ENCODE measurements at regions not wholly inside any gene's neighbourhood (a gene's known extent, or its start where the extent isn't known, plus 50 kb on each side); places are given as distances from the start of the nearest gene placed in this dataset.
A peak's percentile ranks its signal among the peaks of the same experiment; 100 is the strongest.

GRCh38 chr4:140277576-140277975, 95.9 kb upstream of the SCOC start:
- DNase-seq, result no peak

DNA sequence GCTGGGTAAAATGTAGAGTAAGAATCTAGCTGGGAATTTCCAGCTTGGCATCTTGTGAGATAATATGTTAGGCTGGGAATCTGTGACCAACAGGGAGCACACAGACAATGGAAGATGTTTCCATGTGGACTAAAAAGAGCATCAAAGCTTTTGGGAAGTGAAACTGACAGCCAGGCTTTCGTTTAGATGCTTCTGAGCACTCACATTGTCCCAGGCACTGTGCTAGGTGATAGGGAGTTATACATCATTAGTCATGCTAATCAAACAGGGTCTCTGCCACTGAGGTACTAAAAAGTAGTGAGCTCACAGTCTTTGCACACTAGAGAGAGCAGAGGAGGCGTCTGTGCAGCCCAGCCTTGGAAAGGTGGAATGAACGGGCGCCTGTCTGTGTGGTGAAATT, 101.9 kb upstream of the SCOC start:
- no peak for DNase-seq

DNA sequence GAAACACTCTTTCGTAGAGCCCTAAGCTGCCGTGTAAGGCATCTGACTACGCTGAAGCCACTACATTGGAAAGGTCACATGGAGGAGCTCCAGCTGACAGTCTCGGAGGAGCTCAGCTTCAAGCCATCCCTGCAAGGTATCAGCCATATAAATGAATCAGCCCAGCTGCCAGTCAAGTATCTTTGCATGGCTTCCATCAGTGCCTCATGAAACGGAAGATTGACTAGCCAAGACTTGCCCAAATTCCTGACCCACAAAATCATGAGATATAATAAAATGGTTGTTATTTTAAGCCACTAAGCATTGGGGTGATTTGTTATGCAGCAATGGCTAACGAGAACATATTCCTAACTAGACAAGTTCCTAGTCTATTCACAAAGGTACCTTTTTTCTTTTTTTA, 104.1 kb upstream of the SCOC start:
- DNase-seq, result no peak

GRCh38 chr4:140268186-140268841, 105.1 kb upstream of the SCOC start:
- DNase-seq, result no peak

GRCh38 chr4:140267576-140267975, 105.9 kb upstream of the SCOC start:
- DNase-seq, result no peak

GRCh38 chr4:140266958-140267568, 106.4 kb upstream of the SCOC start:
- no peak for DNase-seq

GRCh38 chr4:140260227-140260626, 106.2 kb upstream of the MAML3 start:
- DNase-seq, result no peak

GRCh38 chr4:140258476-140258875, 104.5 kb upstream of the MAML3 start:
- no peak for DNase-seq

DNA sequence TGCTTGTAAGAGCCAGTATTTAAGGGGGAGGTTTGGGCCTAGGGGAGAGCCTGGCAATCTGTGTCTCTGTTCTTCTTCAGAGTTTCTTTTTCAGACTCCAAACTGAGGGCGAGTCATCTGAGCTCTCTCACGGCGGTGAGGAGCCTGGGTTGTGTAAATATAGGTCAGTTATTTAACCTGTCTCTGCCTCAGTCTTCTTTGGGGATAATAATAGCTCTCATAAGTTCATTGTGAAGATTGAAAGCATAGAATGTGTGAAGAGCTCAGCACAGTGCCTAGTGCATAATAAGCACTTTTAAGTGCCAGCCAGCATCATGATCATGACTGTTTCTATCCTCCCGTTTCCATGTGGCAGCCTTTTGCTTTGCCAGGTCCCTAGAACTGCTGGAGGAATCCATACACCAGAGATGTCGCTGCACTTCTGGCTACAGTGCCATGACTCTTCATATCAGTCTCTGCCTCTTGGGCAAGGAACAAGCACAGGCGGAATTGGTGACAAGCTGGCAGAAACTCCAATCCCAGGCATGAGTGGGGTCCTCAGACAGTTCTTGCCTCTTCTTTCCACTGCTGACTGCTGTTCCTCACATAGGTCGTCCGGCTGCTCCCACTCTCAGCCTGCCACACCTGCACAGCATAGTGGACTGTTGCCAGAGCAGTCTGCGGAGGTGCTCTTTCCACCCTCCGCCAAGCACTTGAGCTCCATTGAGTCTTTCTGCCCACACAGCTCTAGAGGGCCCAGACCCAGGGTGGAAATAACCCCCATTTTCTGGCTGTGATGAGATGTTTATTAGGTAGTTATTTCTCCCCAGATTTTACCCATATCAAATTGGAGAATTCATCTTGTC, 103.7 kb upstream of the MAML3 start:
- DNase-seq, result no peak

- DNase-seq, result no peak
Observed at GRCh38 chr4:140256941-140257340, 103.0 kb upstream of the MAML3 start.

GRCh38 chr4:140256335-140256734, 102.4 kb upstream of the MAML3 start:
- no peak for DNase-seq

- no peak for DNase-seq
Observed at GRCh38 chr4:140255927-140256326, 101.9 kb upstream of the MAML3 start.

DNA sequence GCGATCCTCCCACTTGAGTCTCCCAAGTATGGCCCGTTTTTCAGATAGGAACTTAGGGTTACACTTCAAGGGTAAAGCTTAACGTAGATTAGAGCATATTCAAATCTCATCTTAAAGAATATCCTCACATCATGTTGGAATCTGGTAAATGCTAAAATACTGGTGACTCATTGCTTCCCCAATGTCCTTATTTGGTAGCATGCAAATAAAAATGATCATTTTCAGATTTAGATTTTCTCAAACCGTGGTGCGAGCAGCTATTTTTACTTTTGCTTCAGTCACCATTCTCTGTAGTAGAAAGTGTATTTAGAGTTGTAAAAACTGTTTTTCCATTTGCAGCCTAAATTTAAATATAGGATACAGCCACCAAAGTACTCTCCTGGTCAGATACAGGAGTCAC, 101.5 kb upstream of the MAML3 start:
- no peak for DNase-seq

- DNase-seq, result no peak
Observed at GRCh38 chr4:140254651-140255299, 100.8 kb upstream of the MAML3 start.

DNA sequence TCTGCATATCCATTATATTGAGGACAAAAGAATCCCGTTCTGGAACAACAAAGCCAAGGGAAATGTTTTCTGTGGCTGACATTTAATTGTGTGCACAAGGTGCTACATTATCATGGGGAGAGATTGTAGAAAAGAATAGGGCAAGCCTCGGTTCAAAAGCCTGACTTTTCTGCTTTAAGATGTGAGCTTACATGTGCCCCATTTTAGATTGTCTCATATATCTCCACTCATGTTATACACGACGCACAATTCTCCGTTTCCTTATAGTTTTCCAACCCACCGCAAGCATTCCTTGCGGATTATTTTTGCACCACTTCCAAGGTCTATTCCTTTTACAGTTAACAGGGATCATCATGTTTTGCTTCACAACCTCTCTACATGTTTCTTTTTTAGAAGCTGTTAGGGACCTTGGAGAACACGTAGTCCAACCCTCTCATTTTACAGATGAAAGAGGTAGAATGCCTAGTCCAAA, 99.6 kb upstream of the MAML3 start:
- DNase-seq, result no peak

- DNase-seq, result peak; percentile 55
Observed at GRCh38 chr4:140252742-140253555, 99.0 kb upstream of the MAML3 start.

GRCh38 chr4:140252141-140252741, 98.3 kb upstream of the MAML3 start:
- DNase-seq, result peak; percentile 91

DNA sequence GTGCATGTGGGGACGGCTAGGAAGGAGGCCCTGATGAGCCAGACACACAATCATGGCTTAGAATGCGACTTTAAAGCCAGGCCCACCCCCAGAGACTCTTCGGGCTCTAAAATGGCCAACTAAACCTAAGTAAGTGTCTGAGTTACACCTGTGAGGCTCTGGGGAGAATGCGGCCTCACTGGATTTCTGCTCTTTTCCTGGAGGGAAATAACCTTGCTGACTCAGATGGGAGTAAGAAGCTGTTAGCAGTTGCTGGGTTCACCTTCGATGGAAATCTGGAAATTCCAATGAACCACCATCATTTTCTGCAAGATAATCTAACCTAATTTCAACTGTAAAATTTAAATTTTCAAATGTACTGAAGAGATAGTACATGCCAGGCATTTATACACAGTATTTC, 97.6 kb upstream of the MAML3 start:
- DNase-seq, result no peak

- DNase-seq, result no peak
Observed at GRCh38 chr4:140250989-140251552, 97.1 kb upstream of the MAML3 start.

GRCh38 chr4:140249351-140249750, 95.4 kb upstream of the MAML3 start:
- no peak for DNase-seq

- DNase-seq, result no peak
Observed at GRCh38 chr4:140247237-140247636, 93.3 kb upstream of the MAML3 start.

DNA sequence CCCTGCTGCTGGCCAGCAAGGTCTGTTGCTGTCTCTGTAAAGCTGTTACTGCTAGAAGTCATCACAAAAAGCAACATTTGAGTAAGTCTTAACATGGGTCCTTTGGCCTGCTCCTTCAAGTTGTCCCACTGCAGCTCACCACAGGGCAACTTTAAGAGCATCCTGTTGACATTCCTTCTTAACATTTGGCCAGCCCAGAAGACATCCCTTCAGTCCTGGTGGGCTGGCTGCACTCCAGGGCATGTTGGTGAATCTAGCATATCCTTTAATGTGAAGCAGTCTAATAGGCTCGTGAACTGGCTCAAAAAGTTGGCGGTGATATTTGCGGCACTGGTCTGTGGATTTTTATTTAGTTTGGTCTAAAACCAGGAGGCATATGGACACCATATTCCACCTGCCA, 92.2 kb upstream of the MAML3 start:
- DNase-seq, result no peak
